IMR-90 (cell line): ENCODE measurements at regions not wholly inside any gene's neighbourhood (a gene's known extent, or its start where the extent isn't known, plus 50 kb on each side); places are given as distances from the start of the nearest gene placed in this dataset.
A peak's percentile ranks its signal among the peaks of the same experiment; 100 is the strongest.

ENCODE experiments used
- ATAC-seq: fragments of 200-7000 bp; cut with Tn5 transposase; 2 replicates; pipeline ENCODE4 v1.9.1; 2020; ENCODE audit warnings: low read depth, mild to moderate bottlenecking, moderate library complexity
- BruUV-seq: library from RNA; stranded (reverse); fragments of 400-500 nt; replicated peaks from 2 replicates; lab custom pipeline; 2021; lab: Mats Ljungman, UMichigan
- CTCF ChIA-PET: fragments of 300-600 bp; formaldehyde crosslinking; extraction: SDS; loops from one replicate; lab custom pipeline; 2021; ENCODE audit warnings: antibody characterized with exemption; lab: Yijun Ruan, JAX
- POLR2A ChIA-PET: fragments of 300-600 bp; sonication (Branson Sonifier 250); formaldehyde crosslinking; loops from one replicate; lab custom pipeline; 2022; ENCODE audit warnings: antibody characterized with exemption; ENCODE audit not compliant: unreplicated experiment; lab: Charles Lee
- DNase-seq: peaks from one replicate; pipeline ENCODE4 v3.0.0; 2013
- H2AFZ ChIP-seq: replicated peaks from 2 replicates; pipeline ENCODE3; 2013; ENCODE audit warnings: low read length, mild to moderate bottlenecking; ENCODE audit not compliant: poor library complexity
- H2AK5ac ChIP-seq: 2 replicates; pipeline ENCODE4 v1.6.1; 2013; ENCODE audit warnings: low read depth, low read length, inconsistent platforms
- H2AK9ac ChIP-seq: replicated peaks from 2 replicates; pipeline ENCODE3; 2013; ENCODE audit warnings: mild to moderate bottlenecking, low read depth, low read length, moderate library complexity; ENCODE audit not compliant: poor library complexity
- H2BK120ac ChIP-seq: 2 replicates; pipeline ENCODE4 v1.6.1; 2013; ENCODE audit warnings: low read depth, low read length, inconsistent platforms
- H2BK15ac ChIP-seq: 3 replicates; pipeline ENCODE4 v1.6.1; 2013; ENCODE audit warnings: low read depth, low read length, inconsistent platforms
- H2BK20ac ChIP-seq: 2 replicates; pipeline ENCODE4 v1.6.1; 2013; ENCODE audit warnings: low read depth, mild to moderate bottlenecking, inconsistent platforms, low read length, moderate library complexity
- H2BK5ac ChIP-seq: 2 replicates; pipeline ENCODE4 v1.6.1; 2013; ENCODE audit warnings: mild to moderate bottlenecking, low read depth, low read length, inconsistent platforms; ENCODE audit not compliant: poor library complexity, severe bottlenecking
- H3K14ac ChIP-seq: replicated peaks from 2 replicates; pipeline ENCODE4 v1.6.1; 2013; ENCODE audit warnings: low read depth, low read length, inconsistent platforms
- H3K18ac ChIP-seq: 2 replicates; pipeline ENCODE4 v1.6.1; 2013; ENCODE audit warnings: low read depth, low read length, control low read depth
- H3K23ac ChIP-seq: 2 replicates; pipeline ENCODE4 v1.6.1; 2013; ENCODE audit warnings: low read depth, low read length, inconsistent platforms
- H3K27ac ChIP-seq: 2 replicates; pipeline ENCODE4 v1.5.1; 2013; ENCODE audit warnings: mild to moderate bottlenecking, control low read depth, low read length; ENCODE audit not compliant: insufficient read depth
- H3K27me3 ChIP-seq: 2 replicates; pipeline ENCODE4 v1.6.1; 2013; ENCODE audit warnings: low read length; ENCODE audit not compliant: control insufficient read depth, insufficient read depth
- H3K36me3 ChIP-seq: 2 replicates; pipeline ENCODE4 v1.6.1; 2013; ENCODE audit warnings: low read length, mixed read lengths; ENCODE audit not compliant: control insufficient read depth, insufficient read depth
- H3K4ac ChIP-seq: 2 replicates; pipeline ENCODE4 v1.6.1; 2013; ENCODE audit warnings: low read depth, low read length, inconsistent platforms
- H3K4me1 ChIP-seq: 2 replicates; pipeline ENCODE4 v1.6.1; 2013; ENCODE audit warnings: low read length, mixed read lengths; ENCODE audit not compliant: control insufficient read depth, insufficient read depth
- H3K4me2 ChIP-seq: 2 replicates; pipeline ENCODE4 v1.6.1; 2013; ENCODE audit warnings: low read depth, mild to moderate bottlenecking, control low read depth, low read length, moderate library complexity
- H3K4me3 ChIP-seq: 2 replicates; pipeline ENCODE4 v1.5.1; 2013; ENCODE audit warnings: low read depth, mild to moderate bottlenecking, control low read depth, low read length, moderate library complexity; ENCODE audit not compliant: insufficient read depth
- H3K56ac ChIP-seq: 2 replicates; pipeline ENCODE4 v1.6.1; 2013; ENCODE audit warnings: low read length, inconsistent platforms; ENCODE audit not compliant: insufficient read depth; ENCODE audit errors: extremely low read depth
- H3K79me1 ChIP-seq, 2 experiments: 2 replicates each; pipeline ENCODE4 v1.6.1; 2013; ENCODE audit warnings: low read length in 2 of 2, inconsistent platforms in 1 of 2, low read depth in 1 of 2
- H3K9ac ChIP-seq: 2 replicates; pipeline ENCODE4 v1.6.1; 2013; ENCODE audit warnings: low read depth, low read length, control low read depth
- H3K9me1 ChIP-seq: 2 replicates; pipeline ENCODE4 v1.6.1; 2013; ENCODE audit warnings: low read length, inconsistent platforms; ENCODE audit not compliant: insufficient read depth
- H3K9me3 ChIP-seq: 2 replicates; pipeline ENCODE4 v1.6.1; 2013; ENCODE audit warnings: low read length; ENCODE audit not compliant: control insufficient read depth, insufficient read depth
- H4K20me1 ChIP-seq: 2 replicates; pipeline ENCODE4 v1.6.1; 2013; ENCODE audit warnings: low read length, inconsistent platforms; ENCODE audit not compliant: insufficient read depth
- H4K5ac ChIP-seq: 2 replicates; pipeline ENCODE4 v1.6.1; 2013; ENCODE audit warnings: mild to moderate bottlenecking, low read depth, low read length, control low read depth
- H4K8ac ChIP-seq, 2 experiments: 2 replicates each; pipeline ENCODE4 v1.6.1; 2013; ENCODE audit warnings: low read depth in 2 of 2, low read length in 2 of 2, control low read depth in 1 of 2, inconsistent platforms in 1 of 2
- H4K91ac ChIP-seq: 2 replicates; pipeline ENCODE4 v1.6.1; 2013; ENCODE audit warnings: low read depth, low read length, inconsistent platforms; ENCODE audit not compliant: insufficient read depth
- BHLHE40 ChIP-seq: fragments of 150-350 bp; IDR thresholded peaks from 2 replicates; pipeline ENCODE4 v1.6.1; 2016; ENCODE audit warnings: mild to moderate bottlenecking, low read depth, low read length
- CEBPB ChIP-seq: IDR thresholded peaks from 2 replicates; pipeline ENCODE4 v1.6.1; 2012; ENCODE audit warnings: low read depth, low read length, improper control_type of control experiment
- CHD1 ChIP-seq: IDR thresholded peaks from 2 replicates; pipeline ENCODE4 v1.6.1; 2012; ENCODE audit warnings: low read depth, low read length, improper control_type of control experiment
- CTCF ChIP-seq: conservative IDR thresholded peaks from 2 replicates; pipeline ENCODE4 v1.5.1; 2012; ENCODE audit warnings: mild to moderate bottlenecking, low read depth, low read length, improper control_type of control experiment
- FOS ChIP-seq: fragments of 150-350 bp; IDR thresholded peaks from 2 replicates; pipeline ENCODE4 v1.6.1; 2016; ENCODE audit warnings: low read depth, low read length
- MAFK ChIP-seq: IDR thresholded peaks from 2 replicates; pipeline ENCODE4 v1.6.1; 2012; ENCODE audit warnings: low read depth, low read length, improper control_type of control experiment
- MAZ ChIP-seq: IDR thresholded peaks from 2 replicates; pipeline ENCODE4 v1.6.1; 2012; ENCODE audit warnings: low read depth, mild to moderate bottlenecking, low read length, improper control_type of control experiment, moderate library complexity, borderline replicate concordance
- MXI1 ChIP-seq: IDR thresholded peaks from 2 replicates; pipeline ENCODE4 v1.6.1; 2012; ENCODE audit warnings: low read depth, mild to moderate bottlenecking, low read length, moderate library complexity, borderline replicate concordance
- NFE2L2 ChIP-seq: fragments of 150-350 bp; IDR thresholded peaks from 2 replicates; pipeline ENCODE4 v1.6.1; 2016; ENCODE audit warnings: low read depth, mild to moderate bottlenecking, low read length
- POLR2A ChIP-seq: IDR thresholded peaks from 2 replicates; pipeline ENCODE4 v1.6.1; 2012; ENCODE audit warnings: mild to moderate bottlenecking, low read depth, low read length
- RAD21 ChIP-seq: IDR thresholded peaks from 2 replicates; pipeline ENCODE4 v1.6.1; 2012; ENCODE audit warnings: low read length, improper control_type of control experiment
- RCOR1 ChIP-seq: IDR thresholded peaks from 2 replicates; pipeline ENCODE4 v1.6.1; 2012; ENCODE audit warnings: mild to moderate bottlenecking, low read length, improper control_type of control experiment; ENCODE audit not compliant: insufficient replicate concordance
- RFX5 ChIP-seq: IDR thresholded peaks from 2 replicates; pipeline ENCODE4 v1.8.0; 2012; ENCODE audit warnings: low read depth, mild to moderate bottlenecking, low read length, moderate library complexity
- SMC3 ChIP-seq: fragments of 150-350 bp; IDR thresholded peaks from 2 replicates; pipeline ENCODE4 v1.6.1; 2016; ENCODE audit warnings: low read depth, mild to moderate bottlenecking, antibody characterized with exemption, low read length, moderate library complexity
- WGBS, 2 experiments: methylation state at CpG; one replicate each; pipeline versions ENCODE4 v1.1.5 to v1.1.7; 2013; ENCODE audit warnings: missing lambda C conversion rate in 2 of 2; ENCODE audit not compliant: insufficient read length in 1 of 2; ENCODE audit errors: extremely low coverage in 2 of 2; 5-methylcytosine and 5-hydroxymethylcytosine counted together
- dilution Hi-C: fragments of 300-500 bp; cut with HindIII; formaldehyde crosslinking; loops from one replicate; pipeline ENCODE4 v1.14.3; 2018; ENCODE audit warnings: low sequenced_read_pairs; ENCODE audit not compliant: unreplicated experiment
- in situ Hi-C: fragments of 300-500 bp; cut with MboI; formaldehyde crosslinking; loops from 3 replicates; pipeline ENCODE4 v1.14.3; 2019; ENCODE audit warnings: low sequenced_read_pairs, inconsistent platforms, mixed read lengths
- intact Hi-C: fragments of 100-400 bp; cut with micrococcal nuclease; formaldehyde crosslinking; loops from 2 replicates; pipeline ENCODE4 v1.10.0; 2022
- TF ChIP-seq, protein P1 (sequence below): fragments of 150-350 bp; IDR thresholded peaks from 2 replicates; pipeline ENCODE4 v1.6.1; 2017; ENCODE audit warnings: mild to moderate bottlenecking, antibody characterized with exemption, low read length, low read depth

- no CpG with 5 or more reads among the region's 7 CpGs for WGBS, 2 experiments
- no peaks in the 10 kb centered on the region for H3K27me3 ChIP-seq
- ATAC-seq: peak; percentile 79
- no peak for TF ChIP-seq CTCF
- TF ChIP-seq CEBPB: peak; percentile 75
- TF ChIP-seq FOS: peak; percentile 54; the same call in 1 of the 2 replicates
- no peak for TF ChIP-seq RFX5
- TF ChIP-seq POLR2A: no peak
- TF ChIP-seq RAD21: no peak
- no peak for TF ChIP-seq CHD1
- TF ChIP-seq SMC3: no peak
- no peak for TF ChIP-seq RCOR1
- no peak; the same call in 1 of the 2 replicates for TF ChIP-seq NFE2L2
- TF ChIP-seq, protein P1, sequence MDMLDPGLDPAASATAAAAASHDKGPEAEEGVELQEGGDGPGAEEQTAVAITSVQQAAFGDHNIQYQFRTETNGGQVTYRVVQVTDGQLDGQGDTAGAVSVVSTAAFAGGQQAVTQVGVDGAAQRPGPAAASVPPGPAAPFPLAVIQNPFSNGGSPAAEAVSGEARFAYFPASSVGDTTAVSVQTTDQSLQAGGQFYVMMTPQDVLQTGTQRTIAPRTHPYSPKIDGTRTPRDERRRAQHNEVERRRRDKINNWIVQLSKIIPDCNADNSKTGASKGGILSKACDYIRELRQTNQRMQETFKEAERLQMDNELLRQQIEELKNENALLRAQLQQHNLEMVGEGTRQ: no peak; the same call in 1 of the 2 replicates
- no peak for TF ChIP-seq MXI1
- no peak for TF ChIP-seq MAFK
- TF ChIP-seq BHLHE40: peak; percentile 63; the same call in 1 of the 2 replicates
- no peak for TF ChIP-seq MAZ
Measured at GRCh38 chr10:62618576-62619412, 185.7 kb upstream of the ADO start.

More at GRCh38 chr10:62618576-62619412, 185.7 kb upstream of the ADO start:
- Histone ChIP-seq H3K4me2 (no peak overlapping the region), H3K23ac (no peak overlapping the region), H2AK9ac (peak overlapping the region; percentile 73), H2AFZ (no peak overlapping the region), H3K9ac (no peak overlapping the region), H3K18ac (peak overlapping the region; percentile 39; the same call in 1 of the 2 replicates), H2BK15ac (no peak overlapping the region), H3K4me1 (peaks cover 8% of the 10 kb centered on the region), H2AK5ac (no peak overlapping the region), H3K9me3 (no peaks in the 10 kb centered on the region), H3K79me1 (no peaks in the 10 kb centered on the region), H3K56ac (no peak overlapping the region), H4K91ac (no peak overlapping the region), H2BK20ac (no peak overlapping the region; the same call in 1 of the 2 replicates), H4K5ac (no peak overlapping the region), H3K4me3 (no peak overlapping the region), H3K14ac (0 out of 2 replicates have a peak overlapping the region, but pooled peaks have one; percentile 19), H3K36me3 (no peaks in the 10 kb centered on the region), H4K8ac (peak overlapping the region in 1 of 2 experiments; percentile 10; a peak in 1 of 4 replicates), H3K27ac (no peak overlapping the region; the same call in 1 of the 2 replicates), H3K4ac (0 out of 2 replicates have a peak overlapping the region, but pooled peaks have one; percentile 5), H2BK120ac (no peak overlapping the region), H3K9me1 (peaks cover 7% of the 10 kb centered on the region; the same call in 1 of the 2 replicates), H4K20me1 (no peaks in the 10 kb centered on the region), H2BK5ac (no peak overlapping the region)
- CTCF ChIA-PET: no interaction called here
- intact Hi-C loops: no loop called here
- dilution Hi-C loops: loop anchor here (25.0 kb wide), 1 partner anchor 544 kb away; no protein-coding TSS in a partner anchor
- no TSS peak for BruUV-seq
- POLR2A ChIA-PET: no interaction called here
- DNase-seq: peak; percentile 89
- in situ Hi-C loops: loop anchor here (10.0 kb wide), 1 partner anchor 536 kb away; no protein-coding TSS in a partner anchor
